G401 (cell line): ENCODE measurements at regions not wholly inside any gene's neighbourhood (a gene's known extent, or its start where the extent isn't known, plus 50 kb on each side); places are given as distances from the start of the nearest gene placed in this dataset.
"Not testable (repeated sequence)": the region's sequence is repeated elsewhere in the genome, so short reads cannot be mapped to it uniquely, and the experiment has no call there.

Experiments
- DNase-seq: peaks from one replicate; pipeline ENCODE4 v3.0.0-alpha.2; 2015; ENCODE audit warnings: low spot score
- in situ Hi-C: cut with HindIII; loops from 2 replicates; pipeline ENCODE4 v1.10.0; 2016; ENCODE audit warnings: low sequenced_read_pairs, mixed read lengths

DNA sequence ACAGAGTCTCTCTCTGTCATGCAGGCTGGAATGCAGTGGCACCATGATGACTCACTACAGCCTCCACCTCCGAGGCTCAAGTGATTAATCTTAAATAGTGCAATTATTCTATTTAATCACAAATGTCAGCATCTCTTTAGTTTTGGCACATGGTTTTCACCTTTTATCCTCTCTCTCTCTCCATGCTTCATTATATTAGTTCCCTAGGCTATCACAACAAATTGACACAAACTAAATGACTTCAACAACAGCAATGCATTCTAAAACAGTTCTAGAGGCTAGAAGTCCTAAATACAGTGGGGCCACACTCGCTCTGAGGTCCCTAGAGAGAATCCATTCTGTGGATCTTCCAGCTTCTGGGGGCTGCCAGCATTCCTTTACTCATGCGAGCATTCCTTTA, 178.2 kb upstream of the ZNG1F start:
- in situ Hi-C loops, DNase-seq: not testable (repeated sequence)

DNA sequence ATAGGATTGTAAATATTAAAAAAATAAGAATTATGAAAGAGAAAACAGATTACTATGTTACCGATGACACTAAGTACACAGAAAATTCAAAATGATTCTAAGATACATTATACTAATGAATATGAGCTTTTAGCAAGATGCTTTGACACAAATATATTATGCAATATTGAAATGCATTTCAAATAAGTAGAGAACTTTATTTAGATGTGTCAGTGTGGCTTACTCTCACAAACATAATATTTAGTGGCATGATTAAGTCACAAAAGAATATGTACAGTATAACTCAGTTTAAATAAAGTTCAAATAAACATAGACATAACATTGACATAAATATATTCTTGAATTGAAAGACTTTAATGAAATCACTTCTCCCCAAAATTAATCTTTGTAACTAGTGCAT, 172.7 kb upstream of the ZNG1F start:
- in situ Hi-C loops, DNase-seq: not testable (repeated sequence)

GRCh38 chr9:41359116-41359515, 170.0 kb upstream of the ZNG1F start:
- in situ Hi-C loops = not testable (repeated sequence)
- DNase-seq = peak; percentile 60

GRCh38 chr9:41358682-41359081, 169.6 kb upstream of the ZNG1F start:
- peak; percentile 76 for DNase-seq

GRCh38 chr9:41357918-41358404, 168.8 kb upstream of the ZNG1F start:
- in situ Hi-C loops = not testable (repeated sequence)
- peak; percentile 0 for DNase-seq

More at GRCh38 chr9:41358682-41359081, 169.6 kb upstream of the ZNG1F start:
- in situ Hi-C loops = not testable (repeated sequence)

- DNase-seq, in situ Hi-C loops: not testable (repeated sequence)
Measured at GRCh38 chr9:41357350-41357748, 168.2 kb upstream of the ZNG1F start.

DNA sequence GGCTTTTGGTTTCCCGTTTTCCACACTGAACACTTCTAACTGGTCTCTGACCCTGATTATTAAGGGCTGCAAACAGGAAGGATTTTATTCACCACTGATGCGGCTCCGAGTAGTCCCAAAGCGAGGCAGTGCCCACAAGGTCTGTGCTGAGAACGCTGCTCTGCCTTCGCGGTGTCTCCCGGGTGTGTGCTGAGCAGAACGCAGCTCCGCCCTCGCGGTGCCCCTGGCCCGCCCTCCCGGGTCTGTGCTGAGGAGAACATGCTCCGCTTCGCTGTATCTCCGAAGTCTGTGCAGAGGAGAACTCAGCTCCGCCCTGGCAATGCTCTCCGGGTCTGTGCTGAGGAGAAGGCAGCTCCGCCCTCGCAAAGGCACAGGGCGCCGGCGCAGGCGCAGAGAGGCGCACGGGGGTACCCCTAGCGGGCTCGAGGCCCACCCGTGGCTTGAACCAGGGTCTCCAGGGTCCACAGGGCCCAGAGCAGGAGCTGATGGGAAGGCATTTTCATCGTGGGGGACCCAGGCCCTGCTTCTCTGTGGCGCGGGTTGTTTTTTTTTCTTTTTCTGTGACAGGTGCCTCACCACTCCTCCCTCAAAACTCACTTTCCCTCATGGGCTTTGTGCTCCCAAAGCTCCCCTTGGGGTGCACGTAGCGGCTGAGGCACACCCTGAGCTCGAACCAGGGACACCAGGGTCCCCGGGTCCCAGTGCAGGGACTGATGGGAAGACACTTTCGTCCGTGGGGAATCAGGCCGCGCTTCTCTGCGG, 167.7 kb upstream of the ZNG1F start:
- DNase-seq = peak; percentile 58
- in situ Hi-C loops = not testable (repeated sequence)

DNA sequence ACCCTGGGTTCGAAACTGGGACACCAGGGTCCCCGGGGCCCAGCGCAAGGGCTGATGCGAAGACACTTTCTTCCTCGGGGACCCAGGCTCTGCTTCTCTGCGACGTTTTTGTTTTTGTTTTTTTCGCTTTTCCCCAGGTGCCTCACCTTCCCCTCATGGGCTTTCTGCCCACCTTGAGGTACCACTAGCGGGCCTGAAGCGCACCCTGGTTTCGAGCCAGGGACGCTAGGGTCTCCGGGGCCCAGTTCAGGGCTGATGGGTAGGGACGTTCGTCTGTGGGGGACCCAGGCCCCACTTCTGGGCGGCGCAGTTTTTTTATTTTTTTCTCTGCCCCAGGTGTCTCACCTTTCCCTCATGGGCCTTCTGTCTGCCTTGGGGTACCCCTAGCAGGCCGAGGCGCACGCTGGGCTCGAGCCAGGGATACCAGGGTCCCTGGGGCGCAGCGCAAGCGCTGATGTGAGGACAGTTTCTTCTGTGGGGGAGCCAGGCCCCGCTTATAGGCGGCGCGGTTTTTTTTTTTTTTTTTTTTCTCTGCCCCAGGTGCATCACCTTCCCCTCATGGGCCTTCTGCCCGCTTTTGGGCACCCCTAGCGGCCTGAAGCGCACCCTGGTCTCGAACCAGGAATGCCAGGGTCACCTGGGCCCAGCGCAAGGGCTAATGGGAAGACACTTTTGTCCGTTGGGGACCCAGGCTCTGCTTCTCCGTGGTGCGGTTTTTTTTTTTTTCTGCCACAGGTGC, 166.8 kb upstream of the ZNG1F start:
- DNase-seq, in situ Hi-C loops: not testable (repeated sequence)

GRCh38 chr9:41354978-41355377, 165.9 kb upstream of the ZNG1F start:
- DNase-seq = peak; percentile 19
- in situ Hi-C loops = not testable (repeated sequence)

GRCh38 chr9:41354060-41354934, 165.2 kb upstream of the ZNG1F start:
- in situ Hi-C loops, DNase-seq: not testable (repeated sequence)

DNA sequence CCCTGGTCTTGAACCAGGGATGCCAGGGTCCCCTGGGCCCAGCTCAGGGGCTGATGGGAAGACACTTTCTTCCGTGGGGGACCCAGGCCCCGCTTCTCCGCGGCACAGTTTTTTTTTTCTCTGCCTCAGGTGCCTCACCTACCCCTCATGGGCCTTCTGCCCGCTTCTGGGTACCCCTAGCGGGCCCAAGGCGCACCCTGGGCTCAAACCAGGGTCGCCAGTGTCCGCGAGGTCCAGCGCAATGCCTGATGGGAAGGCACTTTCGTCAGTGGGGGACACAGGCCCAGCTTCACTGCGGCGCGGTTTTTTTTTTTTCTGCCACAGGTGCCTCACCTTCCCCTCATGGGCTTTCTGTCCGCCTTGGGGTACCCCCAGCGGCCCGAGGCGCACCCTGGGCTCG, 163.9 kb upstream of the ZNG1F start:
- DNase-seq, in situ Hi-C loops: not testable (repeated sequence)

GRCh38 chr9:41352390-41352789, 163.3 kb upstream of the ZNG1F start:
- DNase-seq, in situ Hi-C loops: not testable (repeated sequence)

DNA sequence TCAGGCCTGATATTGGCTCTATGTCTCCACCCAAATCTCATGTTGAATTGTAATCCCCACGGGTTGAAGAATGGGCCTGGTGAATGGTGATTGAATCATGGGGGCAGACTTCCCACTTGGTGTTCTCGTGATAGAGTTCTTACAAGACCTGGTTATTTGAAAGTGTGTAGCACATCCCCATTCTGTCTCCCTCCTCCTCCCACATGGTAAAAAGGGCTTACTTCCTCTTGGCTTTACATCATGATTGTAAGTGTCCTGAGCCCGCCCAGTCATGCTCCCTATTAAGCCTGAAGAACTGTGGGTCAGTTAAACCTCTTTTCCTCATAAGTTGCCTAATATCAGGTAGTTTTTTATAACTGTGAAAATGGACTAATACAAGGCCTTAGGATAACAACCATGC, 158.8 kb upstream of the ZNG1F start:
- in situ Hi-C loops, DNase-seq: not testable (repeated sequence)

DNA sequence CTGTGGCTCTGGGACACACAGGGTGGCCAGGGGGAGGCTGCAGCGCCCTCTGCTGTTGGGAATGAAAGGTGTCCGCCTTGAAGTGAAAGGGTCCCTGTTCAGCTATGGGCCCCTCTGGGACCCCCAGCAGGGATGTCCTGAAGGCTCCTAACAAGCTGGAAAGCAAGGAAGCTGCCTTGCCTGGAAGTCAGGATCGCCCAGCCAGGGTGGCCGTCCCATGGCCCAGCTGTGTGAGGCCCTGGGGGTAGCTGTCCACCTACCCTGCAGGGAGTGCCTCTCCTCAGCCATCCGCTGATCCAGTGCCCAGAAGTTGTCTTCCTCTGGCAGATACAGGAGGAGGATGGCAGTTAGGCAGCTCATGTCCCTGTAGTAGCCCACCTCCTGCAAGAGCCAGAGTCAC, 143.4 kb upstream of the ZNG1F start:
- DNase-seq, in situ Hi-C loops: not testable (repeated sequence)

DNA sequence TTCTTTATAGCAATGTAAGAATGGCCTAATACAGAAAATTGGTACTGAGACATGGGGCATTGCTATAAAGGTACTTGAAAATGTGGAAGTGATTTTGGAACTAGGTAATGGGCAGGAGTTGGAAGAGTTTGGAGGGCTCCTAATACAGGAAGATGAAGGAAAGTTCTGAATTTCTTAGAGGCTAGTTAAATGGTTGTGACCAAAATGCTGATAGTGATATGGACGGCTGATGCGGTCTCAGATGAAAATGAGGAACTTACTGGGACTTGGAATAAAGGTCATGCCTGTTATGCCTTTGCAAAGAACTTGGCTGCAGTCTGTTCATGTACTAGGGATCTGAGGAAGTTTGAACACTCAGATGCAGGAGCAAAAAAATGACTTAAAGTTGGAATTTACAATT, 132.2 kb upstream of the ZNG1F start:
- DNase-seq, in situ Hi-C loops: not testable (repeated sequence)

GRCh38 chr9:41308953-41309352, 119.8 kb upstream of the ZNG1F start:
- DNase-seq, in situ Hi-C loops: not testable (repeated sequence)

GRCh38 chr9:41285744-41286143, 96.6 kb upstream of the ZNG1F start:
- in situ Hi-C loops, DNase-seq: not testable (repeated sequence)

- DNase-seq, in situ Hi-C loops: not testable (repeated sequence)
Measured at GRCh38 chr9:41280299-41281238, 91.5 kb upstream of the ZNG1F start.
